Stimulated activated CD4-positive, alpha-beta T cell treated with anti-CD3 and anti-CD28 coated beads, Interleukin-4, amount 100 ng/mL, for 48 hours (primary cell): ENCODE measurements at regions not wholly inside any gene's neighbourhood (a gene's known extent, or its start where the extent isn't known, plus 50 kb on each side); places are given as distances from the start of the nearest gene placed in this dataset.

Experiments
- DNase-seq, 2 donors: peaks; one replicate each; pipeline ENCODE4 v3.0.0-alpha.2; 2020; ENCODE audit warnings: low read depth in 2 of 2

GRCh38 chr9:106704056-106704615 lies 158.8 kb upstream of the ZNF462 start:
- DNase-seq, result no peak

GRCh38 chr9:106707291-106707690 lies 155.7 kb upstream of the ZNF462 start:
- no peak for DNase-seq

GRCh38 chr9:106707738-106708474 lies 155.1 kb upstream of the ZNF462 start:
- no peak for DNase-seq

- DNase-seq, result no peak
Measured at GRCh38 chr9:106708475-106709146, 154.4 kb upstream of the ZNF462 start.

GRCh38 chr9:106712279-106712678 lies 150.7 kb upstream of the ZNF462 start:
- no peak for DNase-seq

- DNase-seq, result no peak
Measured at GRCh38 chr9:106713206-106713605, 149.8 kb upstream of the ZNF462 start.

GRCh38 chr9:106716820-106717219 lies 146.1 kb upstream of the ZNF462 start:
- DNase-seq, result no peak

- no peak for DNase-seq
Measured at GRCh38 chr9:106717686-106718085, 145.3 kb upstream of the ZNF462 start.

- DNase-seq, result no peak
Measured at GRCh38 chr9:106718936-106719335, 144.0 kb upstream of the ZNF462 start.

GRCh38 chr9:106722051-106722753 lies 140.8 kb upstream of the ZNF462 start:
- no peak for DNase-seq

- no peak for DNase-seq
Measured at GRCh38 chr9:106723926-106724325, 139.0 kb upstream of the ZNF462 start.

- no peak for DNase-seq
Measured at GRCh38 chr9:106724566-106724965, 138.4 kb upstream of the ZNF462 start.

GRCh38 chr9:106726070-106726815 lies 136.7 kb upstream of the ZNF462 start:
- DNase-seq, result no peak

GRCh38 chr9:106727969-106728368 lies 135.0 kb upstream of the ZNF462 start:
- DNase-seq, result no peak

GRCh38 chr9:106728860-106729259 lies 134.1 kb upstream of the ZNF462 start:
- no peak for DNase-seq

GRCh38 chr9:106731910-106732309 lies 131.1 kb upstream of the ZNF462 start:
- no peak for DNase-seq

GRCh38 chr9:106733828-106734380 lies 129.1 kb upstream of the ZNF462 start:
- no peak for DNase-seq

GRCh38 chr9:106737516-106737915 lies 125.5 kb upstream of the ZNF462 start:
- DNase-seq, result no peak

GRCh38 chr9:106738109-106738508 lies 124.9 kb upstream of the ZNF462 start:
- no peak for DNase-seq

- no peak for DNase-seq
Measured at GRCh38 chr9:106745457-106745856, 117.5 kb upstream of the ZNF462 start.

GRCh38 chr9:106745876-106746275 lies 117.1 kb upstream of the ZNF462 start:
- DNase-seq, result no peak
